Activated CD8-positive, alpha-beta memory T cell treated with anti-CD3 and anti-CD28 coated beads, Interleukin-2, amount 10 ng/mL, durations not matched to agents 7 days and 5 days (primary cell): ENCODE measurements at regions not wholly inside any gene's neighbourhood (a gene's known extent, or its start where the extent isn't known, plus 50 kb on each side); places are given as distances from the start of the nearest gene placed in this dataset.
"Not testable (repeated sequence)": the region's sequence is repeated elsewhere in the genome, so short reads cannot be mapped to it uniquely, and the experiment has no call there.

ENCODE experiments used
- ATAC-seq: fragments of 150-1000 bp; cut with Tn5 transposase; one replicate; pipeline ENCODE4 v1.10.0; 2021; ENCODE audit warnings: moderate library complexity
- CTCF ChIA-PET: fragments of 350-600 bp; sonication (Branson Sonifier 250); formaldehyde crosslinking; loops from one replicate; lab custom pipeline; 2021; ENCODE audit warnings: antibody characterized with exemption; lab: Charles Lee
- DNase-seq: peaks from one replicate; pipeline ENCODE4 v3.0.0-alpha.2; 2020
- H3K27ac Mint-ChIP-seq: one replicate; pipeline ENCODE4 v1.8.0; 2021; ENCODE audit warnings: mild to moderate bottlenecking, mixed read lengths
- H3K27me3 Mint-ChIP-seq: one replicate; pipeline ENCODE4 v1.8.0; 2021; ENCODE audit warnings: mixed read lengths
- H3K36me3 Mint-ChIP-seq: one replicate; pipeline ENCODE4 v1.8.0; 2021; ENCODE audit warnings: mild to moderate bottlenecking, mixed read lengths
- H3K4me1 Mint-ChIP-seq: one replicate; pipeline ENCODE4 v1.8.0; 2021; ENCODE audit warnings: mixed read lengths
- H3K4me3 Mint-ChIP-seq: one replicate; pipeline ENCODE4 v1.8.0; 2021; ENCODE audit warnings: mild to moderate bottlenecking, moderate library complexity, mixed read lengths
- H3K9me3 Mint-ChIP-seq: one replicate; pipeline ENCODE4 v1.8.0; 2022; ENCODE audit warnings: low read depth, mixed read lengths

GRCh38 chr1:220942278-220942677 is 63.0 kb downstream of the HLX start:
- no peak for ATAC-seq

GRCh38 chr1:220942914-220943313 is 63.7 kb downstream of the HLX start:
- H3K9me3 Mint-ChIP-seq, ATAC-seq, DNase-seq, H3K27me3 Mint-ChIP-seq, CTCF ChIA-PET, H3K27ac Mint-ChIP-seq, H3K36me3 Mint-ChIP-seq, H3K4me3 Mint-ChIP-seq, H3K4me1 Mint-ChIP-seq: not testable (repeated sequence)

More at GRCh38 chr1:220942278-220942677, 63.0 kb downstream of the HLX start:
- H3K27ac Mint-ChIP-seq, result no peak overlapping the region
- H3K4me3 Mint-ChIP-seq, result no peak overlapping the region
- no peaks in the 10 kb centered on the region for H3K9me3 Mint-ChIP-seq
- H3K4me1 Mint-ChIP-seq, result no peaks in the 10 kb centered on the region
- CTCF ChIA-PET, result no interaction called here
- no peak for DNase-seq
- H3K36me3 Mint-ChIP-seq, result no peaks in the 10 kb centered on the region
- no peaks in the 10 kb centered on the region for H3K27me3 Mint-ChIP-seq

DNA sequence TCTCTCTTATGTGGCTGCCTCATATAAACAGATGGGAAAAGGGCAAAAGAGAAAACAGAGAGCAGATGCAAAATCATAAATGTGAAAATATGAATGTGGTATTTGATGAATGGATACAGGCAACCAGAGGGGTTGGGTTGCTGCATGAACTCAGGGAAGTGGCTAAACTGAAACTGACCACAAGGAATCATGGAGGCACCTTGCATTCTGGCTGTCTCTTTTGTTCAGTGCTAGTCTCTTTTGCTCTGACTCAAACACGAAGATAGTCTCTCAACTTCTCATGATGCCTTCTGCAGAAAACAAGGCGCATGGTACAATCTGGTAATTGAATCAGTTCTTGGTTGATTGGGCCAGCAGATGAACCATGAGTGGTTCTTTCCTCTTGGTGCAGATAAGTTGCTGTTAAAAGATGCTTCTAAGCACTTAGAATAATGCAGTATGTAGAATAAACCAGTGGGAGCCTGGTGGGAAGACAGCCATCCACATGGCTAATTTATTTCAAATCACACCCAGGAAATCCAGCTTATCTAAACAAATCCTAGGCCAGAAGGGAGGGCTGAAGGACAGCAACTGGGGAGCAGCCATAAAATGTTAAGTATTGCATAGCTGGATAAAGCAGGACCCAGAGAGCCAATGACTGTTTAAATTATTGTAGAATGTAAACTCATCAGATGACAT is 64.2 kb downstream of the HLX start:
- Mint-ChIP-seq H3K27me3 (no peaks in the 10 kb centered on the region), H3K36me3 (no peaks in the 10 kb centered on the region), H3K27ac (no peak overlapping the region), H3K9me3 (no peaks in the 10 kb centered on the region), H3K4me3 (no peak overlapping the region), H3K4me1 (no peaks in the 10 kb centered on the region)
- CTCF ChIA-PET, result no interaction called here
- no peak for ATAC-seq
- DNase-seq, result no peak

- H3K4me3 Mint-ChIP-seq, result no peak overlapping the region
- CTCF ChIA-PET, result no interaction called here
- H3K4me1 Mint-ChIP-seq, result no peaks in the 10 kb centered on the region
- H3K9me3 Mint-ChIP-seq, result peaks cover 4% of the 10 kb centered on the region
- ATAC-seq, result no peak
- no peaks in the 10 kb centered on the region for H3K36me3 Mint-ChIP-seq
- no peaks in the 10 kb centered on the region for H3K27me3 Mint-ChIP-seq
- no peak overlapping the region for H3K27ac Mint-ChIP-seq
- no peak for DNase-seq
These were observed 71.3 kb downstream of the HLX start for GRCh38 chr1:220950576-220950975.

GRCh38 chr1:220952961-220953643 is 73.9 kb downstream of the HLX start:
- CTCF ChIA-PET, result no interaction called here
- Mint-ChIP-seq H3K27ac (no peak overlapping the region), H3K4me1 (no peaks in the 10 kb centered on the region), H3K4me3 (no peak overlapping the region), H3K27me3 (no peaks in the 10 kb centered on the region), H3K36me3 (no peaks in the 10 kb centered on the region), H3K9me3 (peaks cover 4% of the 10 kb centered on the region)
- DNase-seq (no peak), ATAC-seq (no peak)

DNA sequence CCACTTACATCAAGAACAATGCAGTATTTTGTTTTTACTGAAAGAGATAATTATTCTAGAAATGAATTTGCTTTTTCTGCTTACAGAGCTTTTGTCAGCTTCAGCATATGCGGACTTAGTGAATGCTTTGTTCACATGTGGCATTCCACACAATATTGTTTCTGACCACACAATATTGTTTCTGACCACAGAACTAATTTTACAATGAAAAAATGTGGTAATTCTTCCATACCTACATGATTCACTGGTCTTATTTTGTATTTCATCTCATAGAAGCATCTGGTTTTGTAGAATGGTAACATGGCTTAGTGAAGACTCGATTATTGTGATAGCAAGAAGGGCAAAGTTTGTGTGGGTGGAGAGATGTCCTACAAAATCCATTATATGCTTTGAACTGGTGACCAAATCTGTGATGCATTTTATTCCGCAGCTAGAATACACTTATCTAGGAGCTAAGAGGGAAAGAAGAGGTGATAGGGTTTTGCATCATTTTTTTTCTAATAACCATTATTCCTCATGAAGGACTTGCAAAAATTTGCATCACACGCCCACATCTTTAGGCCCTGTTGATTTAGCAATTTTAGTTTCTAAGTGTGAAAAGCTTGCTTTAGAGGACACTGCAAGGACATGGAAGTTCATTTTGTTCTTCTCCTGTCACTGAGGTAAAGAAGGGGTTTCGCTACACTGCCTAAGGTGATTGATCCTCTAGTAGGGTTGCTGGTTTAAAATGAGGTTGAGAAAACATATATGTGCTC is 75.3 kb downstream of the HLX start:
- Mint-ChIP-seq H3K27ac (no peak overlapping the region), H3K36me3 (no peaks in the 10 kb centered on the region), H3K4me1 (no peaks in the 10 kb centered on the region), H3K4me3 (no peak overlapping the region), H3K9me3 (peaks cover 2% of the 10 kb centered on the region), H3K27me3 (no peaks in the 10 kb centered on the region)
- no peak for ATAC-seq
- CTCF ChIA-PET, result no interaction called here
- no peak for DNase-seq

GRCh38 chr1:220955116-220955515 is 75.9 kb downstream of the HLX start:
- H3K4me1 Mint-ChIP-seq, result no peaks in the 10 kb centered on the region
- H3K27me3 Mint-ChIP-seq, result no peaks in the 10 kb centered on the region
- ATAC-seq (no peak), DNase-seq (no peak)
- no peaks in the 10 kb centered on the region for H3K36me3 Mint-ChIP-seq
- H3K9me3 Mint-ChIP-seq, result no peaks in the 10 kb centered on the region
- no peak overlapping the region for H3K4me3 Mint-ChIP-seq
- CTCF ChIA-PET, result no interaction called here
- no peak overlapping the region for H3K27ac Mint-ChIP-seq

- Mint-ChIP-seq H3K4me1 (no peaks in the 10 kb centered on the region), H3K4me3 (no peak overlapping the region), H3K36me3 (no peaks in the 10 kb centered on the region), H3K27ac (no peak overlapping the region), H3K27me3 (no peaks in the 10 kb centered on the region), H3K9me3 (no peaks in the 10 kb centered on the region)
- DNase-seq (no peak), ATAC-seq (no peak)
- CTCF ChIA-PET, result no interaction called here
These were observed 77.4 kb downstream of the HLX start for GRCh38 chr1:220956501-220957232.

GRCh38 chr1:220957233-220957605 is 78.0 kb downstream of the HLX start:
- ATAC-seq (no peak), DNase-seq (no peak)
- no peaks in the 10 kb centered on the region for H3K36me3 Mint-ChIP-seq
- H3K4me3 Mint-ChIP-seq, result no peak overlapping the region
- H3K27ac Mint-ChIP-seq, result no peak overlapping the region
- no peaks in the 10 kb centered on the region for H3K27me3 Mint-ChIP-seq
- no peaks in the 10 kb centered on the region for H3K4me1 Mint-ChIP-seq
- H3K9me3 Mint-ChIP-seq, result no peaks in the 10 kb centered on the region
- CTCF ChIA-PET, result no interaction called here

- CTCF ChIA-PET, result no interaction called here
- no peak for DNase-seq
- Mint-ChIP-seq H3K9me3 (no peaks in the 10 kb centered on the region), H3K4me3 (no peak overlapping the region), H3K27ac (no peak overlapping the region), H3K36me3 (no peaks in the 10 kb centered on the region), H3K4me1 (no peaks in the 10 kb centered on the region), H3K27me3 (no peaks in the 10 kb centered on the region)
- no peak for ATAC-seq
These were observed 79.0 kb downstream of the HLX start for GRCh38 chr1:220958234-220958633.

- no peak for DNase-seq
- no peak for ATAC-seq
- H3K27ac Mint-ChIP-seq, result no peak overlapping the region
- no peaks in the 10 kb centered on the region for H3K4me1 Mint-ChIP-seq
- no peaks in the 10 kb centered on the region for H3K9me3 Mint-ChIP-seq
- no peaks in the 10 kb centered on the region for H3K27me3 Mint-ChIP-seq
- H3K4me3 Mint-ChIP-seq, result no peak overlapping the region
- CTCF ChIA-PET, result no interaction called here
- no peaks in the 10 kb centered on the region for H3K36me3 Mint-ChIP-seq
These were observed 82.9 kb downstream of the HLX start for GRCh38 chr1:220962031-220962751.

- DNase-seq (no peak), ATAC-seq (no peak)
- Mint-ChIP-seq H3K4me1 (no peaks in the 10 kb centered on the region), H3K4me3 (no peak overlapping the region), H3K27me3 (no peaks in the 10 kb centered on the region), H3K27ac (no peak overlapping the region), H3K9me3 (no peaks in the 10 kb centered on the region), H3K36me3 (no peaks in the 10 kb centered on the region)
- CTCF ChIA-PET, result no interaction called here
These were observed 86.8 kb downstream of the HLX start for GRCh38 chr1:220966041-220966440.

GRCh38 chr1:220966473-220966872 is 87.2 kb downstream of the HLX start:
- Mint-ChIP-seq H3K4me3 (no peak overlapping the region), H3K9me3 (no peaks in the 10 kb centered on the region), H3K27me3 (no peaks in the 10 kb centered on the region), H3K27ac (no peak overlapping the region), H3K36me3 (no peaks in the 10 kb centered on the region), H3K4me1 (no peaks in the 10 kb centered on the region)
- ATAC-seq (no peak), DNase-seq (no peak)
- CTCF ChIA-PET, result no interaction called here
